Effector memory CD4-positive, alpha-beta T cell (primary cell): ENCODE measurements at regions not wholly inside any gene's neighbourhood (a gene's known extent, or its start where the extent isn't known, plus 50 kb on each side); places are given as distances from the start of the nearest gene placed in this dataset.
"Not testable (repeated sequence)": the region's sequence is repeated elsewhere in the genome, so short reads cannot be mapped to it uniquely, and the experiment has no call there.

ENCODE experiments used
- DNase-seq, 3 donors: peaks; one replicate each; pipeline ENCODE4 v3.0.0-alpha.2; 2020
- H3K27ac ChIP-seq: 2 replicates; pipeline ENCODE4 v1.7.0; 2013; ENCODE audit warnings: mild to moderate bottlenecking, low read length, moderate library complexity; ENCODE audit not compliant: insufficient read depth, poor library complexity, severe bottlenecking
- H3K27me3 ChIP-seq: replicated peaks from 2 replicates; pipeline ENCODE4 v1.7.0; 2013; ENCODE audit warnings: mild to moderate bottlenecking, low read length; ENCODE audit not compliant: insufficient read depth, control insufficient read depth, poor library complexity, severe bottlenecking
- H3K36me3 ChIP-seq: 2 replicates; pipeline ENCODE4 v1.7.0; 2013; ENCODE audit warnings: mild to moderate bottlenecking, low read length, moderate library complexity; ENCODE audit not compliant: control insufficient read depth, insufficient read depth
- H3K4me1 ChIP-seq: 2 replicates; pipeline ENCODE4 v1.7.0; 2013; ENCODE audit warnings: low read length, mild to moderate bottlenecking; ENCODE audit not compliant: control insufficient read depth, insufficient read depth, poor library complexity, severe bottlenecking
- H3K4me3 ChIP-seq: 2 replicates; pipeline ENCODE4 v1.7.0; 2013; ENCODE audit warnings: low read length, low read depth, mild to moderate bottlenecking; ENCODE audit not compliant: insufficient read depth, poor library complexity, severe bottlenecking
- H3K9me3 ChIP-seq: 2 replicates; pipeline ENCODE4 v1.7.0; 2013; ENCODE audit warnings: mild to moderate bottlenecking, low read length, moderate library complexity; ENCODE audit not compliant: control insufficient read depth

DNA sequence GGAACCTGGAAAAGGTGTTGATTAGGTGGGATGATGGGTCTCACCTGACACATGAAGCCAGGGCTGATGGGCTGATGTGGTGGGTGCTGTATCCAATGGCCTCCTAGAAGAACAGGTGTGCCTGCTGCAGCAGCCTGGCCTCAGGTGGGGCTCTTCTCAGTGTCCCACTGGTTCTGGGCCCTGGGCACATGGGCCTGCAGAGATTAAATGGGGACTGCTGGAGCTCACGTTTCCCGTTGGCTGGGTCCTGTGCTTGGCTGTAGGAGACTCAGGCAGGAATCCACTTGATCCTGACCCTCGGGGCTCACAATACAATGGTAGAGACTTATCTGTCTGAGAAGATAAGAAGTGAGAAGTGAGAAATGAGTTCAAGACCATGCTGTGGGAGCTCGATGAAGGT lies 170.9 kb downstream of the KCNS3 start:
- Histone ChIP-seq H3K9me3 (no peaks in the 10 kb centered on the region), H3K4me1 (no peaks in the 10 kb centered on the region), H3K27ac (no peak overlapping the region), H3K4me3 (no peak overlapping the region), H3K27me3 (no peaks in the 10 kb centered on the region), H3K36me3 (no peaks in the 10 kb centered on the region)
- DNase-seq, result no peak

DNA sequence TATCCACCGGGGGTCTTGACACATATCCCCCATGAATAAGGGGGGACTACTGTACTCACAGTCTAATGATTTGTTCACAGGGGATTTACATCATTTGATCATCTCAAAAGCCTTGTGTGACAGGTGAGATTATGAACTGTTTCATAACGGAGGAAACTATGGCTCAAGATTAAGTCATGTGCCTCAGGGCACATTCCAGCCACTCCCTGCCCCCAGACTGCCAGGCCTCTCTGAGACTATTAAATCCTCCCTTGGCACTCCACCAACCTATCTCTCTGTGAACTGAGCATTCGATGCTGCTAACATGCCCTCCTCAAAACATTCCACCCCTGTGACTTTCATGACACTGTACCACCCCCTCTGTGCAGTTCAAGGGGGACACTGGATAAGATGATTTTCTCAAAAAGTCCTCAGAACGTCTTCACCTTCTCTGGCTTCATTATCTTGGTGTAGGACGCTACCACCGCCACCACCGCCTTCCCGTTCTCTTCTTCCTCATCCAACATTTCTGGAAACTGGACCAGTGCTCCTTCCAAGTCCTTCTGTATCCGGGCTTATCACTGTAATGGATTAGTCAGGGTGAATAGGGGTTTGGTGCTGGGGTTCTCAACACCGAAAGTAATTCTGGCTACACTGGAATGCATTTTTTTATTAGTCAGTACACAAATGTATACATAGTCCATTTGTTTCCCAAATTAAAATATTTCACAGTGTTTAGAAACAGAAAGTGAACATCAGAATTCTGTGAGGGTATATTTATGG lies 169.6 kb downstream of the KCNS3 start:
- no peaks in the 10 kb centered on the region for H3K36me3 ChIP-seq
- DNase-seq, result no peak
- no peaks in the 10 kb centered on the region for H3K9me3 ChIP-seq
- no peak overlapping the region for H3K4me3 ChIP-seq
- no peaks in the 10 kb centered on the region for H3K27me3 ChIP-seq
- no peak overlapping the region for H3K27ac ChIP-seq
- H3K4me1 ChIP-seq, result no peaks in the 10 kb centered on the region

GRCh38 chr2:18047213-18047611 lies 168.7 kb downstream of the KCNS3 start:
- H3K27ac ChIP-seq, result no peak overlapping the region
- no peaks in the 10 kb centered on the region for H3K27me3 ChIP-seq
- no peak for DNase-seq
- no peaks in the 10 kb centered on the region for H3K36me3 ChIP-seq
- H3K4me1 ChIP-seq, result no peaks in the 10 kb centered on the region
- no peak overlapping the region for H3K4me3 ChIP-seq
- H3K9me3 ChIP-seq, result no peaks in the 10 kb centered on the region

GRCh38 chr2:18046558-18047212 lies 168.2 kb downstream of the KCNS3 start:
- Histone ChIP-seq H3K27ac (no peak overlapping the region), H3K27me3 (no peaks in the 10 kb centered on the region), H3K4me1 (no peaks in the 10 kb centered on the region), H3K9me3 (no peaks in the 10 kb centered on the region), H3K4me3 (no peak overlapping the region), H3K36me3 (no peaks in the 10 kb centered on the region)
- no peak for DNase-seq

GRCh38 chr2:18046017-18046416 lies 167.6 kb downstream of the KCNS3 start:
- Histone ChIP-seq H3K4me3 (no peak overlapping the region), H3K9me3 (no peaks in the 10 kb centered on the region), H3K36me3 (no peaks in the 10 kb centered on the region), H3K27ac (no peak overlapping the region), H3K4me1 (no peaks in the 10 kb centered on the region), H3K27me3 (no peaks in the 10 kb centered on the region)
- DNase-seq, result no peak

DNA sequence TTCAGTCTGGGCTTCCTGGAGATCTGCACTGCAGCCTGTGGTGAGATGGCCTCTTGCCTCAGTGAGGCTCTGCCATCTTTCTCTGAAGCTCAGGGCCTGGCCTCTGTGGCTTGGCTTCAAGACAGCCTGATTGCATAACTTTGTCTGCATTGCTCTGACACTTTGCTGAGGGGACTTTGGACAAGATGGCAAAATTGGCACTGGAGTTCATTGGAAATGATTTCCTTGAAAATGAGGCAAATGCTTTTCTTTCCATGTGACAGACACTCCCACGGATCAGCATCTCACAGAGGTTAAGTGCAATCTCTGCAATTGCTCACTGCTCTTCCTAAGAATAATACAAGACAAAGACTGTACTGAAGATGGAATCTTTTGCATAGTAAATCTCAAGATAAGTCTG lies 166.8 kb downstream of the KCNS3 start:
- H3K27ac ChIP-seq, result no peak overlapping the region
- H3K9me3 ChIP-seq, result no peaks in the 10 kb centered on the region
- H3K4me1 ChIP-seq, result no peaks in the 10 kb centered on the region
- no peaks in the 10 kb centered on the region for H3K36me3 ChIP-seq
- no peaks in the 10 kb centered on the region for H3K27me3 ChIP-seq
- DNase-seq, result no peak
- H3K4me3 ChIP-seq, result no peak overlapping the region

DNA sequence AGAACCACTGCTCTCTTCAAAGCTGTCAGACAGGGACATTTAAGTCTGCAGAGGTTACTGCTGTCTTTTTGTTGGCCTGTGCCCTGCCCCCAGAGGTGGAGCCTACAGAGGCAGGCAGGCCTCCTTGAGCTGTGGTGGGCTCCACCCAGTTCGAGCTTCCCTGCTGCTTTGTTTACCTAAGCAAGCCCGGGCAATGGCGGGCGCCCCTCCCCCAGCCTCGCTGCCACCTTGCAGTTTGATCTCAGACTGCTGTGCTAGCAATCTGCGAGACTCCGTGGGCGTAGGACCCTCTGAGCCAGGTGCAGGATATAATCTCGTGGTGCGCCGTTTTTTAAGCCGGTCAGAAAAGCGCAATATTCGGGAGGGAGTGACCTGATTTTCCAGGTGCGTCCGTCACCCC lies 138.9 kb downstream of the KCNS3 start:
- H3K27me3 ChIP-seq, H3K4me3 ChIP-seq, DNase-seq, H3K4me1 ChIP-seq, H3K9me3 ChIP-seq, H3K27ac ChIP-seq, H3K36me3 ChIP-seq: not testable (repeated sequence)

DNA sequence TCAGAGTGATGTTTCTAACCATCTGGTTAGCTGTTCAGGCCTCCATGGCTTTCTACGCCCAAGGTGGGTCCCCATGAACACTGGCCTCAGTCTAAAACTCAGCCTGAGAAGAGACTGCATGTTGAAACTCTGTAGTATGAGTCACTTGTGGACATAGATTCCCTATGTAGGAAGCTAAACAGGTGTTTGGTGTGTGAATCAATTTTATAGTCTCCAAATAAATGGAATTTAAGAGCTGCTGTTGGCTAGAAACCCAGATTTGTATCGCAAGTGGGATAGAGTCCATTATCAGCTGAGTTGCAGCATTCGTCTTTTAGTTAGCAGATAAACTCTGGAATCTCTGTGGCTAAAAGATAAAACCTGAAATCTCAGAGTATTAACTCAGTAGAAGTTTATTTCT lies 131.4 kb downstream of the KCNS3 start:
- no peak overlapping the region for H3K27ac ChIP-seq
- H3K4me3 ChIP-seq, result no peak overlapping the region
- no peaks in the 10 kb centered on the region for H3K36me3 ChIP-seq
- H3K27me3 ChIP-seq, result no peaks in the 10 kb centered on the region
- H3K9me3 ChIP-seq, result no peaks in the 10 kb centered on the region
- no peak for DNase-seq
- no peaks in the 10 kb centered on the region for H3K4me1 ChIP-seq

GRCh38 chr2:18005411-18005810 lies 126.9 kb downstream of the KCNS3 start:
- Histone ChIP-seq H3K27me3 (no peaks in the 10 kb centered on the region), H3K4me3 (no peak overlapping the region), H3K4me1 (no peaks in the 10 kb centered on the region), H3K27ac (no peak overlapping the region), H3K9me3 (no peaks in the 10 kb centered on the region), H3K36me3 (no peaks in the 10 kb centered on the region)
- DNase-seq, result no peak

- H3K4me3 ChIP-seq, result no peak overlapping the region
- H3K36me3 ChIP-seq, result no peaks in the 10 kb centered on the region
- H3K27ac ChIP-seq, result no peak overlapping the region
- no peaks in the 10 kb centered on the region for H3K9me3 ChIP-seq
- DNase-seq, result no peak
- H3K4me1 ChIP-seq, result no peaks in the 10 kb centered on the region
- no peaks in the 10 kb centered on the region for H3K27me3 ChIP-seq
Observed at GRCh38 chr2:18001671-18002070, 123.2 kb downstream of the KCNS3 start.
